Suppressor macrophage (primary cell): ENCODE measurements at regions not wholly inside any gene's neighbourhood (a gene's known extent, or its start where the extent isn't known, plus 50 kb on each side); places are given as distances from the start of the nearest gene placed in this dataset.
"Not testable (repeated sequence)": the region's sequence is repeated elsewhere in the genome, so short reads cannot be mapped to it uniquely, and the experiment has no call there.

ENCODE experiments used
- DNase-seq, 4 experiments: peaks; one replicate each; pipeline ENCODE4 v3.0.0-alpha.2; 2020 to 2022

DNA sequence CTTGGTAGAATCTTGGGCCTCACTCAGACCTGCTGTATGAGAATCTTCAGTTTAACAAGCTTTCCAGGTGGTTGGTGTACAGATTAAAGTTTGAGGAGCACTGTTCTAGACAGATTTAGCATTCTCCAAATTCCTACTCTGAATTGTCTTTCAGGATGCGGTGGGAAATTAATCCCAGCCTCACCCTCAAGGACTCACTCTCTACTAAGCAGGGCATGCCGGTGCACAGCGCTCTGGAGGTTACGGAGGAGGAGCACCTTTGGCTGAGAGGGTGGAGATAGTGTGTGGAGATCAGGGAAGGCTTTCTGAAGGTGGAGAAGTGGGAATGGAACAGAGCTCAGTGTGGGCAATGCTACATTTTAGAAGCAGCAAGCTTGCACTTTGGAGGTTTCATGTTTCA, 359.2 kb downstream of the LRATD1 start:
- DNase-seq, result no peak

DNA sequence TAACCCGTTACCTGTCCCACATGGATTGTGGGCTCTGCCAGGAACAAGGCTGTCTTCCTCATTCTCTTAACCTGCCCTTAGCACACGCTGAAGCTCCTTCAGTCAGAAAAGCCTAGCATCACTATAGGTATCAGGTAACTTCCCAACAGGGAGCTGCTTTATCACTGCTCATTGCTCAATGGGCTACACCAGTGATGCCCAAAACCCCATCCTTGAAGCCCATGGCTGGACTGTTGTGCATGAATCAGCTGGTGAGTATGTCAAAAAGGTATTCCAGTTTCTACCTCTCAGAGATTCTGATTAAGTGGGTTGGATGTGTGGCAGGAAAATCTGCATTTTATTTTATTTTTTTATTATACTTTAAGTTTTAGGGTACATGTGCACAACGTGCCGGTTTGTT, 362.2 kb downstream of the LRATD1 start:
- DNase-seq, result no peak

DNA sequence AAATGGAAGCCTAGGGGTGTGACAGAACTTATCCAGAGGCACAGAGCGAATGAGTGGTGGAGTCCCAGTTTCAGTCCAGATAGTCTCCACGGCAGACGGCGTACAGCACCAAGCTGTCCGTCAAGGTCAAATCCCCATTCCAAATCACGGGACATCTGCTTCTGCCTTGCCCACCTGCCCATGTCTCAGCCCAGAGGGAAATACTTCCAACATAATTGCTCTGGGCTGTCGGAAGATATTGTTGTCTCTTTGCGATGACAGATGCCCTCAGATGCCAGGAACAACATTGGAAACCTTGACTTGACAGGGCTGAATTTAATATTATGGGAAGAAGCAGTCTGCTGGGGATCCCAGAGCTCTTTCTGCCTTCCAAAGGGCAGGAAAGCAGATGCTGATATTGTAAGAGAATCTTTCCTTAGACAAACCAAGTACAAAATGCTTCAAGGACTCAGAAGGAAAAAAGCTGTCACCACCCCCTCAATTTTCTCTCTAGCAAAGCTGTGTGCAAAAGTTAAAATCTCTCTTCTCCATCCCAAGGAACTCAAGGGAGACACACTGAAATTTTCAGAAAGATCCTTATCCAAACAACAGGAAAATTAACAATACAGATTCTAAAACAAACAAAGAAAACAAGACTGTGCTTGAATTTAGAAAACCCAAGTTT, 364.0 kb downstream of the LRATD1 start:
- DNase-seq, result no peak

DNA sequence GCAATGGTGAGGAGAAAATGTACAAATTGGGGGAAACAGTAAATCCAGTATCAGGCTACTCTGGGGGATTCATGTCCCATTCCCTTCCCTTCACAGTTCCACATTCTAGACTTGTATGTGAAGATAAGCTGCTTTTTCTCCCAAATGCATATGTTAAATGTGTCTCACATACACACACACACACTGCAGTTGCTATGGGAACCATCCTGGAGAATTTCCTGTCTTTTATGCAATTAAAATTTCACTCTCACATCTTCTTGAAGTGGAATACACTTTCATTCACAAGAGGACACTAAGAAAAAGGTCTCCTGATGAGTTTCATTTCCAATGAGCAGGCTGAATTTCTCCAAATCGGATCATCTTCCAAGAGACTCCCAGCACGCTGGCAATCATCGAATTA, 366.0 kb downstream of the LRATD1 start:
- no peak for DNase-seq

DNA sequence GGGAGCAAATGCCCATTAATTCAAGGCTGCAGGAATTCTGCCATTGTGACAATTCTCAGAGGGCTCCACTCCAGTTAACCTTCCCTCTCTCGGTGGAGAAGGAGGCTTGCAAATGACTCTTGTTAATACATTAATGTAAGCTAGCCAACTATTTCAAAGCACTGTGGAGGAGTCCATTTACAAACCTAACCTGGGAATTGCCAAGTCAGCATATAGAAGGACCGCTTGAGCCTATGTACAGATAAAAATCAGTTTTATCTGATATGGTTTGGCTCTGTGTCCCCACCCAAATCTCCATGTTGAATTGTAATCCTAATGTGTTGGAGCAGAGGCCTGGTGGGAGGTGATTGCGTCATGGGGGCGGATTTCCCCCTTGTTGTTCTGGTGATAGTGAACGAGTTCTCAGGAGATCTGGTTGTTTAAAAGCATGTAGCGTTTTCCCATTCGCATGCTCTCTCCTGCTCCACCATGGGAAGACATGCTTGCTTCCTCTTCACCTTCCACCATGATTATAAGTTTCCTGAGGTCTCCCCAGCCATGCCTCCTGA, 366.7 kb downstream of the LRATD1 start:
- DNase-seq, result no peak

DNA sequence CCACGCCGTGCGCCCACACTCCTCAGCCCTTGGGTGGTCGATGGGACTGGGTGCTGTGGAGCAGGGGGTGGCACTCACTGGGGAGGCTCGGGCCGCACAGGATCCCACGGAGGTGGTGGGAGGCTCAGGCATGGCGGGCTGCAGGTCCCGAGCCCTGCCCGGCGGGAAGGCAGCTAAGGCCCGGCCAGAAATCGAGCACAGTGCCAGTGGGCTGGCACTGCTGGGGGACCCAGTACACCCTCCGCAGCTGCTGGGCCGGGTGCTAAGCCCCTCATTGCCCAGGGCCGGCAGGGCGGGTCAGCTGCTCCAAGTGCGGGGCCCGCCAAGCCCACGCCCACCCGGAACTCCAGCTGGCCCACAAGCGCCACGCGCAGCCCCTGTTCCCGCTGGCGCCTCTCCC, 370.0 kb downstream of the LRATD1 start:
- not testable (repeated sequence) for DNase-seq

DNA sequence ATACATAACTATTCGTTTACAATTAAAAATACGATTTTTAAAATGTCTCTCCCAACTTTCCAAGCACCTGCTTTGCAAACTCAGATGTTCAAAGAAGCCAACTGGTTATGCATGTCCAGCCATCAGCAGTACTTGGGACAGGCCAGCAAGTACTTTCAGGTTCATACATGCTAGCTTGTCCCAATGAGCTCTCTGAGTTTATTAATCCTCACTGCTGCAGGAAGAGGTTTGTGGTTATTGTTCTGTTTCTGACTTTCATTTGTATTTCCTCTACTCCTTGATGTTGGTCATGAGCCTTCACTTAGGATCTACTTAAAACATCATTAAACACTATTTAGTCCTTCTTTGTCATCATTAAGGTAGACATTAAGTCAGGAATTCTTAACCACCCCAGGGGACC, 374.1 kb downstream of the LRATD1 start:
- DNase-seq, result no peak

DNA sequence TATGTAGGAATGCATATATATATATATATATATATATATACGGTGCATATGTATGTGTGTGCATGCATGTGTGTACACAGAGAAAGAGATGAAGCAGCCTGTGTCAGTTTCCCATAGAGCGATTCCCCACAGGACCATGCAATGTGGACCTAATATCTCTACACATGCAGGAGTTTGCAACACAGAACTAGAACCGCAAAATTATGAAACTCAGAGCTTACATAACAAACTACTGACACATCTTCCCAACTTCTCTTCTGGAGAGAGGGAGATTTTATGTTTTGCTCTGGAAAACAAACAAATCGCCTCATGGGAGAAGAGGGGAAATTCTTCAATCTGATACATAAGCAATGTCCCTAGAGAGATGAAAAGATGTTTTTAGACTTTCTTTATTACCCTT, 377.2 kb downstream of the LRATD1 start:
- no peak for DNase-seq

DNA sequence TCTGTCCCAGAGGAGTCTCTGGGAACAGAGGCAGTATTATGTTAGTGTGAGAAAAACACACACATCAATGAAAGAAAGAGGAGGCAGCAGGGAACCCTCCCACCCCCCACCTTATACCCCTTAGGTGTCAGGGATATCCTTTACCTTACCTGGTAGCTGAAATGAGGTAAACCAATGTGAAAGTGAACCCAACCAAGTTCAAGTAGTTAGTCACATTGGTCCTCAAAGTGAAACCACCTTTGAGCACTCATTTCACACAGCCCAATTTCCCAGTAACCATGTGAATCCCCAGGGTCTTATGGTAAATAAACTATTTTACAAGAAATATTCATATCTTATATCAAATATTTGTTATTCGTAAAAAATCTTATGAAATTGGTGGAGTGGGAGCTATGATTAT, 377.8 kb downstream of the LRATD1 start:
- no peak for DNase-seq

DNA sequence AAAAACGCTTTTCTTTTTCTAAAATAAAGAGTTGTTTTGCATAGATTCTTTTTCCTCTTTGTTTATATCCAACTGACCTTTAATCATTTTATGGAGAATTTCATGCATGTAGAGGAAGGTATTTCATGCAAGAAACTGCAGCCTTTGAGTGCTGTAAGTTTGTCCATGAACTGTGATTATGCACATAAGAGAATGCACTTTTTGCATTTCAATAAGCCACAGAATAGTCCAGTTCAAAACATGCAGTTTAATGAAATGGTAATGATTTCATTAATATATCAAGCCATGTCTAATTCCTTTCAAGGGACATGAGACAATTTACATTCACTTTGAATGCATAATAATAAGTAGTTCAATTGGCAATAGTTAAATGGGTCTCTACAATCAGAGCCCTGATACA, 386.3 kb downstream of the LRATD1 start:
- no peak for DNase-seq

DNA sequence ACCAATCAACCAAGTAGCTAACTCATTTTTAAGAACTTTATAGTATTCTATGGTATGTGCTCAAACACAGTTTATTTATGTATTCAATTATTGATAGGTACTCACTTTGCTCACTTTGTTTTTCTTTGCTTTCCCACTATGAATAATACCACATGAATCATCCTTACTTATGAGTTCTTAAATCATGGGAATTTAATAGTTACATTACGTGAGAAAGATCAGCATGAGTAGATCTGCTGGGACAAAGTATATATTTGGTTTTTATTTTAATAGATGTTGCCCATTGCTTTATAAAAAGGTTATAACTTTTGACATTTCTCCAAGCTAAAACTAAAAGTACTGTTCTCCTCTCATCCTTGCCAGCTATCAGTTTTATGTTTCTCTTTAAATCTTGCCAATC, 390.7 kb downstream of the LRATD1 start:
- no peak for DNase-seq

DNA sequence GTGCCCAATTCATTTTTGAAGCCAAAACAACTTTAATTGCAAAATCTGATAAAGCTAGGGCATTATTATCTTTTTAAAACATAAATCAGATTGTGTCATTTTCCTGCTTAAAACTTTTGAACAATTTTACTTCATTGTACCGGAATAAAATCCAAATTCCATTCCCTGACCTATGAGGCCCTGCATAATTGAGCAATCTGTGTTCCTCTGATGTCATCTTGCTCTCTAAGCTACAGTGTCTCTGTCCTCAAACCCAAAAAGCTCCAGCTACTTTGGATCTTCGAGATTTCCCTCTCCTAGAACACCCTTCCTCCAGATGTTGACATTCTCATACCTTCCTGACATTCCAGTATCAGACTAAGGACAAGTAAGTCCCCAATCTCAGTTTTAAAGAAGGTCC, 395.9 kb downstream of the LRATD1 start:
- DNase-seq, result no peak

DNA sequence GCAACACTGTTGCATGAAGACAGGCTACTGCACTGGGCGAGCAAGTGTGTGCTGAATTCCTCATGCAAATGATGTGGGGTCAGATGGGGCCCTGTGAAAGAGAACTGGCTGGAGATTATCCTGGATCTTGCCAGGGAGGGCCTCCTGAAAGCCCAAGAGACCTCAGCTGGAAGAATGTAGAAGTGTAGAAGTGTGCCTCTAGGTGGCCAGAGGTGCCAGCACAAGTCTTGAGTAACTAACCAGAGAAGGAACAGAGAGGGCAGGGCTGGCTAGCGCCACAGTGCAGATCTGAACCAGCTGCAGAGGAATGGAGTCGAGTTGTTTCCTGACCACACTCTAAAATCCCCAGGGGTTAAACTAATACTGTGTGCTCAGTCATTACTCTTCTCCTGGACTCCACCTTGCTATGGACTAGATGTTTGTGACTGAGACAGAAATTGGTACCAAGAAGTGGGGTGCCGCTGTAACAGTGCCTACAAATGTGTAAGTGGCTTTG, 399.3 kb downstream of the LRATD1 start:
- no peak for DNase-seq

DNA sequence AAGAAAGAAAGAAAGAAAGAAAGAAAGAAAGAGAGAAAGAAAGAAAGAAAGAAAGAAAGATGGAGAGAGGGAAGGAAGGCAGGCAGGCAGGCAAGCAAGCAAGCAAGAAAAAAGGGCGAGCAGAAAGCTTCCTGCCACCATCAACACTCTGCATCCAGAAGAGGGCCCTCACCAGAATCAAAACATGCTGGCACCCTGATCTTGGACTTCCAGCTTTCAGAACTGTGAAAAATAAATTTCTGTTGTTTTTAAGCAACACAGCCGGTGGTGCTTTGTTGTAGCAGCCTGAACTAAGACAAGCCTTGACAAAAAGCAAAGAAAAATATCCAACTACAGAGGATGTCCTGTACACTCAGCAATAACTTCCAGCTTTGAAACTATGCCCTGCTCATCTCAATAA, 401.7 kb downstream of the LRATD1 start:
- no peak for DNase-seq

DNA sequence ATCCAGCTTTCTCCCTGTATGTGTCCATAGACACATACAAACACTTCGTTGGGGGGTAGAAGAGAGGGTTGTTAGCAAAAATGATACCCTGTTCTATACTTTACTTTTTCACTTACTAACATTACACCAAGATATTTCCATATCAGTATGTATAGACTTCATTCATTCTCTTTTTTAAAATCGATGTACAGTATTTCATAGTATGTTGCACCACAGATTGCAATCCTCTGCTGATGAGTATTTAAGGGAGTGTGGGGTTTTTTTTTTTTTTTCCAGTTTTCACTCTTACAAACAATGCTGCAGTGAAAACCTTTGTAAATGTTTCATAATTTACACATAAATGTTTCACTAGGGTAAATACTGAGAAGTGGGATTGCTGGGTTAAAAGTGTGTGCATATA, 402.3 kb downstream of the LRATD1 start:
- no peak for DNase-seq

DNA sequence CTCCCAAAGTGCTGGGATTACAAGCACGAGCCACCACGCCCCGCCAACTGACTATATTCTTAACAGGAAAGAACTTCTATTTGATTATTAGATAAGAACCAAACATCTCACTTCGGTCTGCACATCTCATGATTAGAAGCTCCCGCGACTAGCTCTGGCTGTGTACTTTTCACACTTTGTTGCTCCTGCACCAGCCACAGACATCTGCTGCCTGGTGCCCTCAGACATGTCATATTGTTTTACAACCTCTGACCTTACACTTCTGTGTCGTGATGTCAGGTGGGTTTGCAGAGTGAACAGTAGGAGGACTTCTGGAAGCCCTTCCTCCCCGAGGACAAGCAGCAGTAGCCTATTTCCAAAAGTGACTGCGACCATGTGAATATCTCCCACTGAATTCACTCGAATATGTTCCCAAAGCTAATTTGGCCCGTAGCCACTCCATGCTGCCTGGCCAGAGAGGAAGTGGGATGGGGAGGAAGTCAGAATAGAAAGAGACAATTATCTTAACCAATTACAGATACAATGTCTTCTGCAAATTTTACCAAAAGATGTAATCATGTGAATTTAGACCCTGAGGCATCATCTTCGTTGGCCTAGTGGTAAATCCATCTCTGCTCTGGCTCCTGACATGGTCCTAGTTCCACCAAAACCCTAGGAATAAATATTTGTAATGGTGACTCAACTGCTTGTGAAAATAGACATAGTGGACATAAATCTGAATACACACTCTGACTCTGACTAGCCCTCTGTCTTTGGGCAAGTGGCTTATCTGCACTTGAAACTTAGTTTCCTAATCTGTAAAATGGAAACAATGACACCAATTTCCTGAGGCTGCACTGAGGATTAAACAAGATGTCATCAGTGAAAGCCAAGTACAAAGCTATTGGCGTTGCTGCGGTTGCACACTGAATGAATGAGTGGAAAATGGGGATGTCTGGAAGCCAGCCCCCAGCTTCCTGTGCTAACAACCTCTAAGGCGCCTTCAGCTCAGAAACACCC, 406.1 kb downstream of the LRATD1 start:
- no peak for DNase-seq

DNA sequence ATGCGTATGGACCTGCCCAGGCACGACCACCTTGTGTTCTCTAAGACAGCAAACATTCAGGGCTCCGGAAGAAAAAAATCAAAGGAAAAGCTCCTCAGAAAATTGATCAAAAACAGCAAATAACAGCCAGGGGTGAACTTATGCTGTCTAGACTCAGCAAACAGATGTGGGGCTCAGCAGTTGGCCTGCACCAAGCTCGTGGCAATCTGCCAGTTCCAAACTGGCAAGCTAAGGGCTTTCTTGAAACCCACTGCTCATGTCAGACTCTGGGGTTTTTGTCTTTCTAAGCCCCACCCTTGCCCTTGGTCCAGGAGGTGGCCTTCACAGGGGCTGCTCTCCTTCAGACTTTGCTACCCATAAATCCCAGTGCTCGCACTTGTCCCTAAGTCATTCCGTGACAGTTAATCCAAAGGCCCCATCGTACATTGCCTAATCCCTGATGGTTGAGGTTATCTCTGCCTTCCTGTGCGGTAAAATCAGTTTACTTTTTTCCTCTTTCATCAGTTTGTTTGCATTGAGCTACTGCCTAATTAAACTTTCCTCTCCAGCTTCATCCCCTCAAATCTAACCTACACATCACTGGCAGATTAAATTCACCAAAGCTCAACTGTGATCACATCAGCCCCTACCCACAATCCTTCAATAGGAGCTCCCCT, 408.0 kb downstream of the LRATD1 start:
- no peak for DNase-seq

DNA sequence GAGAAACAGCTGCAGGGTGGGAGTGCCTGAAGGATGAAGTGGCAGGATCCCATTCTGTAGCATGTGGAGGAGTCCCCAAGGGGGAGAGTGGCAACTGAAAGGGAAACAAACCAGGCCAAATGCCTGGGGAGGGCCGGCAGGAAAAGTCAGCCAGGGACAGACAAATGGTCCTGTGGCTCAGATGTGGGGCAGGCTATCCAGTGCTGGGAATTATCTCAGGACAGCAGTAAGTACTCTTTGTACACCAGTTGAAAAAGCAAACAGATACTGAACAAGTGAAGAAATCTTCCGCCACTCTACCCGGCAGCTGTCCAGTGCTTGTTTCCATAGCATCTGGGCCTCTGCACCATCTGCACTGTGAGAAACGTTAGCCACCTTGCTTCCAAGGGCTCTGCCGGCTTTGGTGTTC, 408.9 kb downstream of the LRATD1 start:
- DNase-seq, result no peak

DNA sequence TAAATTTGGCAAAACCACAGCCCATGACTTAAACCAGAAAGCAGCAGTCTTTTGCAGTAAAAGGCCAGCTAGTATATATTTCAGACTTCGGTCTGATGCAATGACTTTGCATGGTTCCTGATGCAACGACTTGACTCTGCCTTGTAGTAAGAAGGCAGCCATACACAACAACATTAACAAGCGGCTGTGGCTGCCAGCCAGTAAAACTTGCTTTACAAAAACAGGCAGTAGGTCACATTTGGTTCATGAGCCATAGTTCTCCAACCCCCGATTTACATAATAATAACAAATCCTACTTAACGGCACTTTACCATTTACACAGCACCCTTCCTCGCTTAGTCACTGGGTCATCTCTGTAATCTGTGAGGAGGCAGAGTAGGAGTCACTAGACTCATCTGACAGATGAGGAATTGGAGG, 410.3 kb downstream of the LRATD1 start:
- DNase-seq, result peak in 1 of 4 experiments; percentile 2

DNA sequence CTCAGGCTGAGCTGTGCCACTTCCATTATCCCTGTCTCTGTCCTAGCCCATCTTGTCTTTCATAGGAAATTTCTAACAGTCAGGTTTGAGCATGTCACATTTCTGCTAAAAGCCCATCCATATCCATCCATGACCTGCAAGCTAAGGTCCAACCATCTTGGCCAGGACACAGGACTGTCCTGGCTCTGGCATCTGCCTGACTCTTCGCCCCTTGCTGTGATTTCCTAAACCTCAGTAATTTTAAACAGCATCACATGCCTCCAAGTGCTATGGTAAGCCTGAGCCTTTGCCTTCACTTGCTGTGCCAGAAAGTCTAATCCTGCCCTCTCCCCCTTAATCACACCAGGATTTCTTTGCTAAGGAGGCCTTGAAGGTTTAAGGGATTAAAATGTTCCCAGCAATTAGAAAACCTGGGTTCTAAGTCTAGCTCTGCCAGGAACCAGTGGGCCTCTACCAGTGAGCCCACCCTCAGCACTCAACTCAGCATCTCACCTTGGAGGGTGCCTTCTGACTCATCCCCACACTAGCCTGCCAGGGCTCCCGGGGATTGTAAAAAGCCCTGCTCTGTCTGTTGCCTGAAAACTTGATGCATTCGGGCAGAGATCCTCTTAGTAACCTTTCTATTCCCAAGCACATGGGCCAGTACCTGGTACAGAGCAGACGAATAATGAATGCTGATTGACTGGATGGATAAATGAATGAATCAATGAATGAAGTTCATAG, 411.0 kb downstream of the LRATD1 start:
- no peak for DNase-seq

DNA sequence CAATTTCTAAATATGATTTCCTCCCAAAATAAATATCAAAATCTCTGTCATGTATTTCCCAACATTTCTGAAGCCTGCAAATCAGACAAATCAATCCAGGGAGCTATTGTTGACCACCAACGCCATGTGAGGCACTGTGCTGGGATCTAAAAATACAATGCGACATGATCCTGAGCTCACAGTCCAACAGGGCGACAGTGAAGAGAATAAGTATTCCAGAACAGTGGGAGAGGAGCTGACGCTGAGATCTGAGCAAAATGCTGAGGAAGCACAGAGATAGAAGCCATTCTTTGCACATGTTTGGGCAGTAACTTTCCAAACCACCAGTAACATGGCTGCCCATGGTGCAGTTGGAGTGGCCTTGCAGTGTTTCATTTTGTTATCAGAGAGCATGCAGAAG, 412.5 kb downstream of the LRATD1 start:
- DNase-seq, result no peak

DNA sequence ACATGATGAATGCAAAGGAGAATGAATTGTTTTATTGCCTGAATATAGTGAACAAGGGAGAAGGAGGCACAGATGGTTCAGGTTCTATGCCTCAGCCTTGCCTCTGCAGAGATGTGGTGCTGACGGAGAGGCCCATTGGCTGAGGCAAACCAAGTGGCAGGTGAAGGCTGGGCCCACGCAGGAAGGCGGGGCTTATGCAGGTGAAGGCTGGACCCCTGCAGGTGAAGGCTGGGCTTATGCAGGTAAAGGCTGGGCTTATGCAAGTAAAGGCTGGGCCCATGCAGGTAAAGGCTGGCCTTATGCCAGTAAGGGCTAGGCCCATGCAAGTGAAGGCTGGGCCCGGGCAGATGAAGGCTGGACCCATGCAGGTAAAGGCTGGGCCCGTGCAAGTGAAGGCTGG, 414.7 kb downstream of the LRATD1 start:
- DNase-seq, result no peak
